CD14-positive monocyte (primary cell): ENCODE measurements at regions not wholly inside any gene's neighbourhood (a gene's known extent, or its start where the extent isn't known, plus 50 kb on each side); places are given as distances from the start of the nearest gene placed in this dataset.

ENCODE experiments used
- DNase-seq, 3 donors: peaks; one replicate each; pipeline ENCODE4 v3.0.0-alpha.2; 2011 to 2022
- H2AFZ ChIP-seq: 2 replicates; pipeline ENCODE4 v1.6.0; 2012; ENCODE audit warnings: mild to moderate bottlenecking, low read depth, low read length, inconsistent platforms; ENCODE audit not compliant: insufficient read depth, poor library complexity, severe bottlenecking
- H3K27ac ChIP-seq, 2 donors: 1 replicate in 1 of 2; 2 replicates in 1 of 2; pipeline ENCODE4 v1.5.1; 2012 to 2013; ENCODE audit warnings: low read length in 2 of 2, control low read depth in 1 of 2, inconsistent platforms in 1 of 2, low read depth in 1 of 2, mild to moderate bottlenecking in 1 of 2
- H3K27me3 ChIP-seq, 2 donors: one replicate each; pipeline versions ENCODE4 v1.6.0 to v1.6.1; 2011 to 2013; ENCODE audit warnings: low read length in 2 of 2; ENCODE audit not compliant: control insufficient read depth in 2 of 2, insufficient read depth in 2 of 2
- H3K36me3 ChIP-seq, 2 donors: replicated peaks in 1 of 2; 1 replicate in 1 of 2; 2 replicates in 1 of 2; pipeline versions ENCODE4 v1.5.1 to v1.6.1; 2012 to 2013; ENCODE audit warnings: low read length in 2 of 2, control low read depth in 1 of 2, inconsistent platforms in 1 of 2, mild to moderate bottlenecking in 1 of 2; ENCODE audit not compliant: insufficient read depth in 2 of 2, control insufficient read depth in 1 of 2
- H3K4me1 ChIP-seq, 2 donors: 1 replicate in 1 of 2; 2 replicates in 1 of 2; pipeline versions ENCODE4 v1.5.1 to v1.6.1; 2012 to 2013; ENCODE audit warnings: low read length in 2 of 2, control low read depth in 1 of 2, inconsistent platforms in 1 of 2, mild to moderate bottlenecking in 1 of 2, moderate library complexity in 1 of 2; ENCODE audit not compliant: insufficient read depth in 2 of 2, control insufficient read depth in 1 of 2
- H3K4me2 ChIP-seq: replicated peaks from 2 replicates; pipeline ENCODE3; 2012; ENCODE audit warnings: low read length, moderate library complexity, mild to moderate bottlenecking; ENCODE audit not compliant: poor library complexity, severe bottlenecking; ENCODE audit errors: extremely low read depth
- H3K4me3 ChIP-seq, 3 experiments: fragments of 200-600 bp in 1 of 3; sonication (generic) in 1 of 3; replicated peaks in 1 of 3; 1 replicate in 2 of 3; 2 replicates in 1 of 3; pipeline ENCODE4 v1.5.1; 2011 to 2013; ENCODE audit warnings: low read length in 3 of 3, mild to moderate bottlenecking in 3 of 3, control low read depth in 2 of 3, low read depth in 2 of 3, inconsistent platforms in 1 of 3, moderate library complexity in 1 of 3
- H3K79me2 ChIP-seq: 2 replicates; pipeline ENCODE4 v1.6.0; 2012; ENCODE audit warnings: mild to moderate bottlenecking, control low read depth, inconsistent platforms, low read length, moderate library complexity; ENCODE audit not compliant: insufficient read depth
- H3K9ac ChIP-seq: 2 replicates; pipeline ENCODE4 v1.6.0; 2017; ENCODE audit warnings: low read length, mild to moderate bottlenecking; ENCODE audit not compliant: insufficient read depth, poor library complexity, severe bottlenecking
- H3K9me3 ChIP-seq, 2 donors: replicated peaks in 1 of 2; 1 replicate in 1 of 2; 2 replicates in 1 of 2; pipeline versions ENCODE4 v1.5.1 to v1.6.1; 2012 to 2013; ENCODE audit warnings: low read length in 2 of 2, control low read depth in 1 of 2; ENCODE audit not compliant: control insufficient read depth in 1 of 2, insufficient read depth in 1 of 2
- H4K20me1 ChIP-seq: 2 replicates; pipeline ENCODE4 v1.6.0; 2012; ENCODE audit warnings: mild to moderate bottlenecking, low read length, control low read depth, moderate library complexity; ENCODE audit not compliant: insufficient read depth
- H3K27ac Mint-ChIP-seq, 7 donors: one replicate each; pipeline ENCODE4 v1.8.0; 2020; ENCODE audit warnings: mild to moderate bottlenecking in 7 of 7, mixed read lengths in 7 of 7, moderate library complexity in 6 of 7, inconsistent platforms in 2 of 7
- H3K27me3 Mint-ChIP-seq, 3 donors: one replicate each; pipeline ENCODE4 v1.8.0; 2021 to 2022; ENCODE audit warnings: low read depth in 3 of 3, mild to moderate bottlenecking in 3 of 3, mixed read lengths in 3 of 3, moderate library complexity in 3 of 3, inconsistent platforms in 1 of 3
- H3K36me3 Mint-ChIP-seq, 2 donors: one replicate each; pipeline ENCODE4 v1.8.0; 2020; ENCODE audit warnings: mixed read lengths in 2 of 2, inconsistent platforms in 1 of 2, mild to moderate bottlenecking in 1 of 2
- H3K4me1 Mint-ChIP-seq: one replicate; pipeline ENCODE4 v1.8.0; 2020; ENCODE audit warnings: mild to moderate bottlenecking, mixed read lengths
- H3K4me3 Mint-ChIP-seq, 2 donors: one replicate each; pipeline ENCODE4 v1.8.0; 2020; ENCODE audit warnings: mild to moderate bottlenecking in 2 of 2, mixed read lengths in 2 of 2, moderate library complexity in 1 of 2
- H3K9me3 Mint-ChIP-seq, 7 donors: one replicate each; pipeline ENCODE4 v1.8.0; 2020 to 2022; ENCODE audit warnings: mixed read lengths in 7 of 7, mild to moderate bottlenecking in 6 of 7, moderate library complexity in 6 of 7, inconsistent platforms in 2 of 7
- CTCF ChIP-seq: fragments of 200-600 bp; IDR thresholded peaks from one replicate; pipeline ENCODE4 v1.8.0; 2022; ENCODE audit warnings: antibody characterized with exemption, mild to moderate bottlenecking
- WGBS: methylation state at CpG from one replicate; pipeline ENCODE4 v1.1.5; 2013; ENCODE audit warnings: missing lambda C conversion rate; ENCODE audit not compliant: insufficient coverage; 5-methylcytosine and 5-hydroxymethylcytosine counted together
- intact Hi-C, 2 donors: fragments of 100-400 bp; cut with micrococcal nuclease; formaldehyde crosslinking; loops; one replicate each; pipeline versions ENCODE4 v1.15.0 to v1.15.1; 2023

DNA sequence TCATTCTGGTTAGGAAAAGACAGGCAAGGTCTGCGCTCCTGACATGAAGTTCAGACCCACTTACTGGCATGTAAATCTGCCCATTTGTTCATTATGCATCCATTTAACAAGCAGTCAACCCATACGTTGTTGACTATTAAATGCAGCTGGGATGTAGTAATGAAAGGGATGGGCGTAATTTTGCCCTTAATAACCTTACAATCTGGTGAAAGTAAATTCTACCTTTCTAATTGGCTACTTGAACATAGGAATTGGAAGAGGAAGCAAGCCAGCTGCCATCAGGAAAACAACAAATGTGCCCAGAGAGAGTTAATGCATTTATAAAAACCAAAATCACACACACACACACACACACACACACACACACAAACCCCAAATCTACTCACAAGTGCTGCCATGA is 170.2 kb upstream of the PITRM1 start:
- no peaks in the 10 kb centered on the region for H3K36me3 ChIP-seq
- TF ChIP-seq CTCF: no peak
- H3K9ac ChIP-seq: no peak overlapping the region
- H2AFZ ChIP-seq: no peak overlapping the region
- intact Hi-C loops: no loop called here
- H3K27me3 Mint-ChIP-seq: peaks cover 0 to 2% (median 2%) of the 10 kb centered on the region in 3 donors
- H3K4me2 ChIP-seq: no peak overlapping the region
- H3K27ac Mint-ChIP-seq: no peak overlapping the region
- H3K79me2 ChIP-seq: no peaks in the 10 kb centered on the region
- DNase-seq: no peak
- H3K9me3 Mint-ChIP-seq: no peaks in the 10 kb centered on the region
- H3K4me1 Mint-ChIP-seq: peaks cover 10% of the 10 kb centered on the region
- H3K36me3 Mint-ChIP-seq: no peaks in the 10 kb centered on the region
- no peak overlapping the region for H3K4me3 ChIP-seq
- H3K9me3 ChIP-seq: no peaks in the 10 kb centered on the region
- no peak overlapping the region for H3K4me3 Mint-ChIP-seq
- H3K4me1 ChIP-seq: no peaks in the 10 kb centered on the region
- no peaks in the 10 kb centered on the region for H4K20me1 ChIP-seq
- no peaks in the 10 kb centered on the region for H3K27me3 ChIP-seq
- WGBS: no CpG with 5 or more reads among the region's 3 CpGs
- H3K27ac ChIP-seq: no peak overlapping the region

DNA sequence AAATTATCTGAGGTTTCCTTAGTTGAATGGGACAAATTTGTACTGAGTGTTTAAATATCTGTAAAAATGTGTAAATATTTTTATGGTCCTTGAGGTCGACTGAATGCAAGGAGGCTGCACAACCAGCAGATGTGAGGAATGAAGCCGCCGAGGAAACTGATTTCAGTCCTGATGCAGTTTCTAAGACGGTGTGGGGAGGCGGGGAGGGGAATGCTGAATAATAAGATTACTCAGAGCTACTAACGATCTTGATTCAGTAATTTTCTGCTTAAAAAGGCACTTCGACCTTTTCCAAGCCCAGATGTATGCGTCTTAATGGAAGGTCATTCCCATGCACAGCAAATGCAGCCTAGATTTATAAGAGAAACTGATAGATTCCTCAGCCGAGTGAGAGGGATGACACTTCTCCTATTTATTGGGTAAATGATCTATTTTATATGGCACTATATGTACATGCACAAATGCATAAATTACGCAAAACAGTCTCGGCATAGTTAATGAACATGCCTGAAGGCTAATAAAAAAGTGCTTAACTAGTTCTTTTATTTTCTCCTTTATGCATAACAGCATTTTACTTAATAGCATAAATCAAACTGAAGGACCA is 167.6 kb upstream of the PITRM1 start:
- intact Hi-C loops: no loop called here
- Histone ChIP-seq H3K4me3 (no peak overlapping the region), H3K36me3 (no peaks in the 10 kb centered on the region), H2AFZ (no peak overlapping the region), H3K27me3 (no peaks in the 10 kb centered on the region), H3K27ac (no peak overlapping the region), H3K4me1 (no peaks in the 10 kb centered on the region), H4K20me1 (no peaks in the 10 kb centered on the region), H3K9ac (no peak overlapping the region), H3K9me3 (no peaks in the 10 kb centered on the region), H3K79me2 (no peaks in the 10 kb centered on the region), H3K4me2 (no peak overlapping the region)
- no peaks in the 10 kb centered on the region for H3K9me3 Mint-ChIP-seq
- no peak for TF ChIP-seq CTCF
- H3K4me3 Mint-ChIP-seq: no peak overlapping the region
- no peak for DNase-seq
- WGBS: 100% methylated on average over 4 of the region's 11 CpGs
- peaks cover 0 to 2% (median 0%) of the 10 kb centered on the region in 3 donors for H3K27me3 Mint-ChIP-seq
- peaks cover 12% of the 10 kb centered on the region for H3K4me1 Mint-ChIP-seq
- H3K27ac Mint-ChIP-seq: no peak overlapping the region
- H3K36me3 Mint-ChIP-seq: no peaks in the 10 kb centered on the region
